Neural progenitor cell (in vitro differentiated cells): ENCODE measurements at regions not wholly inside any gene's neighbourhood (a gene's known extent, or its start where the extent isn't known, plus 50 kb on each side); places are given as distances from the start of the nearest gene placed in this dataset.
A peak's percentile ranks its signal among the peaks of the same experiment; 100 is the strongest.

Source experiments
- DNase-seq: peaks from one replicate; pipeline ENCODE4 v3.0.0-alpha.2; 2016; ENCODE audit warnings: low spot score
- H2AFZ ChIP-seq: fragments of 200-600 bp; sonication (generic); replicated peaks from 2 replicates; pipeline ENCODE4 v1.6.1; 2016; ENCODE audit warnings: antibody characterized with exemption
- H3F3A ChIP-seq: fragments of 200-600 bp; sonication (generic); 2 replicates; pipeline ENCODE4 v1.6.1; 2016; ENCODE audit warnings: antibody characterized with exemption, low read depth
- H3K27ac ChIP-seq: fragments of 200-600 bp; sonication (generic); 2 replicates; pipeline ENCODE4 v1.5.1; 2016; ENCODE audit warnings: mild to moderate bottlenecking
- H3K27me3 ChIP-seq: fragments of 200-600 bp; sonication (generic); 2 replicates; pipeline ENCODE4 v1.6.1; 2016; ENCODE audit warnings: mild to moderate bottlenecking, moderate library complexity
- H3K36me3 ChIP-seq: fragments of 200-600 bp; sonication (generic); 2 replicates; pipeline ENCODE4 v1.5.1; 2016
- H3K4me1 ChIP-seq: fragments of 200-600 bp; sonication (generic); 2 replicates; pipeline ENCODE4 v1.6.1; 2016; ENCODE audit warnings: mixed run types
- H3K4me2 ChIP-seq: fragments of 200-600 bp; sonication (generic); 2 replicates; pipeline ENCODE4 v1.6.1; 2016
- H3K4me3 ChIP-seq: fragments of 200-600 bp; sonication (generic); 2 replicates; pipeline ENCODE4 v1.5.1; 2016
- H3K79me2 ChIP-seq: fragments of 200-600 bp; sonication (generic); 2 replicates; pipeline ENCODE4 v1.6.1; 2016; ENCODE audit warnings: low read depth
- H3K9ac ChIP-seq: fragments of 200-600 bp; sonication (generic); 2 replicates; pipeline ENCODE4 v1.6.1; 2016
- H3K9me3 ChIP-seq: fragments of 200-600 bp; sonication (generic); 2 replicates; pipeline ENCODE4 v1.5.1; 2016; ENCODE audit warnings: low read depth
- H4K20me1 ChIP-seq: fragments of 200-600 bp; sonication (generic); 2 replicates; pipeline ENCODE4 v1.6.1; 2016; ENCODE audit warnings: low read depth
- H3K27ac Mint-ChIP-seq: 3 replicates; pipeline ENCODE4 v1.8.0; 2021; ENCODE audit warnings: mixed read lengths
- H3K27me3 Mint-ChIP-seq: 2 replicates; pipeline ENCODE4 v1.8.0; 2022; ENCODE audit warnings: low read depth, mild to moderate bottlenecking, inconsistent platforms, moderate library complexity, mixed read lengths; ENCODE audit not compliant: insufficient read depth
- H3K36me3 Mint-ChIP-seq: 3 replicates; pipeline ENCODE4 v1.8.0; 2021; ENCODE audit warnings: mixed read lengths
- H3K4me1 Mint-ChIP-seq: 3 replicates; pipeline ENCODE4 v1.8.0; 2021; ENCODE audit warnings: mixed read lengths
- H3K4me3 Mint-ChIP-seq: 3 replicates; pipeline ENCODE4 v1.8.0; 2021; ENCODE audit warnings: mild to moderate bottlenecking, moderate library complexity, mixed read lengths
- H3K9me3 Mint-ChIP-seq: 3 replicates; pipeline ENCODE4 v1.8.0; 2020; ENCODE audit warnings: mixed read lengths
- CTCF ChIP-seq: fragments of 200-600 bp; sonication (generic); IDR thresholded peaks from 2 replicates; pipeline ENCODE4 v1.5.1; 2017; ENCODE audit warnings: antibody characterized with exemption, mild to moderate bottlenecking
- EZH2 ChIP-seq: fragments of 200-600 bp; sonication (generic); IDR thresholded peaks from 2 replicates; pipeline ENCODE4 v1.6.1; 2017; ENCODE audit warnings: antibody characterized with exemption, mild to moderate bottlenecking, moderate library complexity
- EZH2phosphoT487 ChIP-seq: fragments of 200-600 bp; sonication (generic); IDR thresholded peaks from 2 replicates; pipeline ENCODE4 v1.6.1; 2017; ENCODE audit warnings: antibody characterized with exemption

GRCh38 chr16:51531271-51531670 lies 380.2 kb upstream of the SALL1 start:
- Histone ChIP-seq H3K4me2 (no peak overlapping the region), H2AFZ (no peak overlapping the region), H3K4me1 (peaks cover 22% of the 10 kb centered on the region), H4K20me1 (no peaks in the 10 kb centered on the region), H3K9me3 (no peaks in the 10 kb centered on the region), H3K27ac (no peak overlapping the region), H3K79me2 (no peaks in the 10 kb centered on the region), H3K27me3 (no peaks in the 10 kb centered on the region), H3K4me3 (no peak overlapping the region), H3K36me3 (no peaks in the 10 kb centered on the region), H3F3A (peaks cover 10% of the 10 kb centered on the region), H3K9ac (no peak overlapping the region)
- H3K9me3 Mint-ChIP-seq: peaks cover 5% of the 10 kb centered on the region
- H3K4me3 Mint-ChIP-seq: no peak overlapping the region
- TF ChIP-seq EZH2 (no peak), EZH2phosphoT487 (no peak), CTCF (no peak)
- peaks cover 11% of the 10 kb centered on the region for H3K4me1 Mint-ChIP-seq
- H3K27ac Mint-ChIP-seq: no peak overlapping the region
- DNase-seq: no peak
- no peaks in the 10 kb centered on the region for H3K36me3 Mint-ChIP-seq
- peaks cover 2% of the 10 kb centered on the region for H3K27me3 Mint-ChIP-seq

- Histone ChIP-seq H3K4me3 (no peak overlapping the region), H3K36me3 (no peaks in the 10 kb centered on the region), H3K9ac (no peak overlapping the region), H3K4me2 (no peak overlapping the region), H2AFZ (no peak overlapping the region), H3K27ac (no peak overlapping the region), H3K9me3 (peaks cover 2% of the 10 kb centered on the region), H3K79me2 (no peaks in the 10 kb centered on the region), H4K20me1 (no peaks in the 10 kb centered on the region), H3K27me3 (no peaks in the 10 kb centered on the region), H3F3A (peaks cover 40% of the 10 kb centered on the region), H3K4me1 (peaks cover 42% of the 10 kb centered on the region)
- Mint-ChIP-seq H3K4me3 (no peak overlapping the region), H3K27ac (no peak overlapping the region), H3K36me3 (no peaks in the 10 kb centered on the region), H3K9me3 (peaks cover 9% of the 10 kb centered on the region), H3K27me3 (peaks cover 1% of the 10 kb centered on the region), H3K4me1 (peaks cover 12% of the 10 kb centered on the region)
- no peak for DNase-seq
- no peak for TF ChIP-seq EZH2
- no peak for TF ChIP-seq CTCF
- no peak for TF ChIP-seq EZH2phosphoT487
These were observed 376.3 kb upstream of the SALL1 start for GRCh38 chr16:51527349-51527748.

- H3K27me3 ChIP-seq: no peaks in the 10 kb centered on the region
- peaks cover 42% of the 10 kb centered on the region for H3K4me1 ChIP-seq
- Mint-ChIP-seq H3K36me3 (no peaks in the 10 kb centered on the region), H3K27me3 (peaks cover 3% of the 10 kb centered on the region), H3K4me3 (no peak overlapping the region), H3K27ac (no peak overlapping the region), H3K9me3 (peaks cover 16% of the 10 kb centered on the region), H3K4me1 (peaks cover 12% of the 10 kb centered on the region)
- H3F3A ChIP-seq: peaks cover 41% of the 10 kb centered on the region
- no peaks in the 10 kb centered on the region for H4K20me1 ChIP-seq
- peaks cover 8% of the 10 kb centered on the region for H3K9me3 ChIP-seq
- no peak for TF ChIP-seq CTCF
- H3K9ac ChIP-seq: no peak overlapping the region
- H3K4me3 ChIP-seq: no peak overlapping the region
- no peak overlapping the region for H2AFZ ChIP-seq
- H3K79me2 ChIP-seq: no peaks in the 10 kb centered on the region
- no peak for DNase-seq
- peak overlapping the region; percentile 20 for H3K4me2 ChIP-seq
- H3K27ac ChIP-seq: peak overlapping the region; percentile 17
- no peaks in the 10 kb centered on the region for H3K36me3 ChIP-seq
These were observed 375.6 kb upstream of the SALL1 start for GRCh38 chr16:51526621-51527020.
